Mucosa of rectum (tissue), 2 donors: ENCODE measurements at regions not wholly inside any gene's neighbourhood (a gene's known extent, or its start where the extent isn't known, plus 50 kb on each side); places are given as distances from the start of the nearest gene placed in this dataset.

ENCODE experiments used
- H3K27ac ChIP-seq, 2 donors: one replicate each; pipeline ENCODE4 v1.7.0; 2013; ENCODE audit warnings: inconsistent platforms in 2 of 2, low read depth in 2 of 2, low read length in 2 of 2
- H3K27me3 ChIP-seq, 2 donors: one replicate each; pipeline ENCODE4 v1.7.0; 2013; ENCODE audit warnings: low read length in 2 of 2; ENCODE audit not compliant: control insufficient read depth in 2 of 2, insufficient read depth in 2 of 2
- H3K36me3 ChIP-seq, 2 donors: one replicate each; pipeline ENCODE4 v1.7.0; 2013; ENCODE audit warnings: low read length in 2 of 2; ENCODE audit not compliant: control insufficient read depth in 2 of 2, insufficient read depth in 2 of 2
- H3K4me1 ChIP-seq, 2 donors: one replicate each; pipeline ENCODE4 v1.7.0; 2013; ENCODE audit warnings: low read length in 2 of 2, mild to moderate bottlenecking in 1 of 2; ENCODE audit not compliant: control insufficient read depth in 2 of 2, insufficient read depth in 2 of 2
- H3K4me3 ChIP-seq, 2 donors: one replicate each; pipeline ENCODE4 v1.7.0; 2013; ENCODE audit warnings: low read length in 2 of 2
- H3K9ac ChIP-seq, 2 donors: one replicate each; pipeline ENCODE4 v1.7.0; 2013; ENCODE audit warnings: low read length in 2 of 2, low read depth in 1 of 2, mild to moderate bottlenecking in 1 of 2
- H3K9me3 ChIP-seq, 2 donors: one replicate each; pipeline ENCODE4 v1.7.0; 2013; ENCODE audit warnings: low read length in 2 of 2; ENCODE audit not compliant: control insufficient read depth in 2 of 2
- donor health status: healthy.
- donor health status: Normal muscosa, but diverticular disease.

DNA sequence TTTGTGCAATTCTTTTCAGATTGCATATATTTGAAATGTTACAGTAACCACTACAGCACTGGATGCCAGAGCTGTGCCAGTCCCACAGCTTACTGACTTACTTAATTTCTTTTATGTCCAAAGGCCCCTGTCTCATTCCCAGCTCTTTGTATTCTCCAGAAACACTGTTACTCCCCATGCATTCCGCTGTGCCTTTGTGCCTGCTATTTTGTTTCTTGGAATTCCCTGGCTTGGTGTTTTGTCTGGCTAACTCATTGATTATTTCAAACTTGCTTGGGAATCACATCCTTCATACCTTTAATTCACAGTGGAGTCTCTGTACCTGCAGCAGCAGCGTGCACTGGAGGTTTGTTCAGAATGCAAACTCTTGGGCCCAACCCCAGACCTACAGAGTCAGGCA lies 601.9 kb upstream of the DDX18 start:
- Histone ChIP-seq H3K9me3 (no peaks in the 10 kb centered on the region), H3K4me1 (no peaks in the 10 kb centered on the region), H3K9ac (no peak overlapping the region), H3K4me3 (no peak overlapping the region), H3K27ac (no peak overlapping the region), H3K36me3 (no peaks in the 10 kb centered on the region), H3K27me3 (no peaks in the 10 kb centered on the region)

DNA sequence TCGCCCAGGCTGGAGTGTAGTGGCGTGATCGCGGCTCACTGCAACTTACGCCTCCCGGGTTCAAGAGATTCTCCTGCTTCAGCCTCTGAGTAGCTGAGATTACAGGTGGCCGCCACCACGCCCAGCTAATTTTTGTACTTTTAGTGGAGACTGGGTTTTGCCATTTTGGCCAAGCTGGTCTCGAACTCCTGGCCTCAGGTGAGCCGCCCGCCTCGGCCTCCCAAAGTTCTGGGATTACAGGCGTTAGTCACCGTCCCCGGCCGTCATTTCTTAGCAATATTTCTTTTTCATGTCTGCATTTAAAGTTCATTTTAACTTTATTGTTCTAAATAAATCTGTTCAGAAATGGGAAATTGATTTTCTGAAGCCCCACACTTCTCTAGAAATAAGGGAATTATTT lies 597.3 kb upstream of the DDX18 start:
- no peaks in the 10 kb centered on the region for H3K4me1 ChIP-seq
- no peak overlapping the region for H3K9ac ChIP-seq
- H3K4me3 ChIP-seq, result no peak overlapping the region
- H3K27me3 ChIP-seq, result no peaks in the 10 kb centered on the region
- H3K9me3 ChIP-seq, result no peaks in the 10 kb centered on the region
- H3K36me3 ChIP-seq, result no peaks in the 10 kb centered on the region
- H3K27ac ChIP-seq, result no peak overlapping the region

DNA sequence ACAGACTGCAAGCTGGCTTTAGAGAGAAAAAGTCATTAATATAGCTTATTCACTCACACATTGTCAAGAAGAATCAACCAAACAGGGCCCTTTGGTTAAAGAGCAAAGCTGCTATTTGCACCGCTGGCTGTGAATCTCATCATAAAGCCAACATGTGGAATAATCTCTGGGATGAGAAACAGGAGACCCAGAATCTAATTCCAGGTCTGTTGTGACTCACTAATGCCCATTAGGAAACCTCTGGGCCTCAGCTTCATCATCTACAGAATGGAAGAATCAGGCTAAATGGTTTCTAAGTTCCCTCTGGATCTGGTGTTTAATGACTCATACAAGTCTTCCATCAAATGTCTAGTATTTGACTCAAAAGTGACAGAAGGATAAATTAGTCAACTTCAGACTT lies 591.7 kb upstream of the DDX18 start:
- no peak overlapping the region for H3K9ac ChIP-seq

DNA sequence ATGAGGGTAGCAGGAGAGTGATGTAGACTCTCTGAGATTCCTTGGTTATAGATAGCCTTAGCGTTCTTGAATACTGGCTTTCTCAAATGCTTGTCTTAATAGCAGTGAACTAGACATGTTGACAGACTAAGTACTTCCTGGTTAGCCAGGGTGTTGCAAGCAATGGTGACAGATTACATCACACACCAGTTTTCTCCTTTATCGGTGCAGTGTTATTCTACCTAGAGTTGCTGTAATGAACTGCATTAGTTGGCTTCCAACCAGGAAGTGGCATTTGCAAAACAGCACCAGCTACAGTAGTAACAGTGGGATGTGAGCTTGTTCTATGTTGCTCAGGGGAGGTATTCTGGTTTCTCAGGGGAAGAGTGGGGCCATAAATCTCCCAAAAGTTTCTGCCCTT lies 582.2 kb upstream of the DDX18 start:
- Histone ChIP-seq H3K27ac (no peak overlapping the region), H3K9me3 (no peaks in the 10 kb centered on the region), H3K4me1 (no peaks in the 10 kb centered on the region), H3K4me3 (no peak overlapping the region), H3K9ac (no peak overlapping the region), H3K36me3 (no peaks in the 10 kb centered on the region), H3K27me3 (no peaks in the 10 kb centered on the region)

More for the DNA sequence above, 591.7 kb upstream of the DDX18 start:
- H3K27me3 ChIP-seq, result no peaks in the 10 kb centered on the region
- H3K27ac ChIP-seq, result no peak overlapping the region
- H3K4me1 ChIP-seq, result no peaks in the 10 kb centered on the region
- no peak overlapping the region for H3K4me3 ChIP-seq
- no peaks in the 10 kb centered on the region for H3K9me3 ChIP-seq
- no peaks in the 10 kb centered on the region for H3K36me3 ChIP-seq

DNA sequence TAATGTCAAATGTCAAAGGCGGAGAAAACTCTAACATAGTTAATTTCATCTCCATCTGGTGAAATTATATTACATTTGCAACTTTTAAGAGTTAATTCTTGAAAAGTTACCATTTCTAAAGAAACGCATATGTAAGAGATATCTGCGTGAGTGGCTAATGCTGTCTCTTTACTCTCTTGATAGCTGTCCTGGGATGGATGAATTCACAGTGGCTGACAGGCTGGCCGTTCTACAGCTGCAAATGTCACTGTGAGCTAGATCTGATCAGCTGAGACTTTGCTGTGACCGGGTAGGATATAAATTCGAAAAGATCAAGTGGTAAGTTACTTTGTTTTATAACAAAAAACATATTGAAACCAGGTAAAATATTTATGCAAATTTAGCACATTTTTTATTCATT lies 557.1 kb upstream of the DDX18 start:
- no peaks in the 10 kb centered on the region for H3K36me3 ChIP-seq

DNA sequence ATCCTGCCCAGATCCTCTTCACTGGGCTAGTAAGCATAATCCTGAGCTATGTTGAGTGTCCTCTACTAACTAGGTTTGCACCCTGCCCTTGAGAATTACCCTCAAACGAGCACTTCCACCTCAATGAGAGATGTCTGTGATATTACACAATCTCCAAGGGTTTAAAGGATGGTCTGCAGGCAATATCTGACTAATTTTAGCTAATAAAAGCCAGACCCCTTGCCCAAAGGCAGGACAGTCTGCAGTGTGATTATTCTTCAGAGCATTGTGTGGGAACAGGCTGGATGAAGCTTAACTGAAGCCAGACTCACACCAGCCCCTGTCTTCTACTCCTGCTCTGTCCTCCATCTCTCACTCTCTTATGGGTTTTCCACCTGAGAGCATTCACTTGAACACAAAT lies 544.9 kb upstream of the DDX18 start:
- Histone ChIP-seq H3K27ac (no peak overlapping the region), H3K4me1 (no peaks in the 10 kb centered on the region)

More for the DNA sequence above, 557.1 kb upstream of the DDX18 start:
- Histone ChIP-seq H3K27me3 (no peaks in the 10 kb centered on the region), H3K9me3 (no peaks in the 10 kb centered on the region), H3K27ac (no peak overlapping the region), H3K4me3 (no peak overlapping the region), H3K4me1 (no peaks in the 10 kb centered on the region), H3K9ac (no peak overlapping the region)

DNA sequence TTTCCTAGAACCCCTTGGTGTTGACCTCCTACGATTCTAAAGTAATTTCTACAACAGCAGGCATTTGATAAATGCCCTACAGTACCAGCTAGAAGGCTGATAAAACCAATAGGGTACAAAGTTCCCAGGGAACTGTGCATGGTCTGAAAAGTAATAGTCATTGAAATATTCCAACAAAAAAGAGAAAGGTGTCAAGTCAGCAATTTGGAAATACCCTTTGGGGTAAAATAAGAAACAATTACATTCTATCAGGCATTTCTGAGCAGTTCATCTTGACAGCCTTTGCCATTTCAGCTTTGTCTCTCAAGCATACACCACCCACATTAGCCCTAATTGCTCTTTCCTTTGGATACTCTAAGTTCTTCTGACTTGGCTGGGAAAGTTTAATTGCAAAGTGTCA lies 542.9 kb upstream of the DDX18 start:
- no peaks in the 10 kb centered on the region for H3K36me3 ChIP-seq

More for the DNA sequence above, 544.9 kb upstream of the DDX18 start:
- Histone ChIP-seq H3K4me3 (no peak overlapping the region), H3K27me3 (no peaks in the 10 kb centered on the region), H3K9me3 (no peaks in the 10 kb centered on the region), H3K9ac (no peak overlapping the region), H3K36me3 (no peaks in the 10 kb centered on the region)

DNA sequence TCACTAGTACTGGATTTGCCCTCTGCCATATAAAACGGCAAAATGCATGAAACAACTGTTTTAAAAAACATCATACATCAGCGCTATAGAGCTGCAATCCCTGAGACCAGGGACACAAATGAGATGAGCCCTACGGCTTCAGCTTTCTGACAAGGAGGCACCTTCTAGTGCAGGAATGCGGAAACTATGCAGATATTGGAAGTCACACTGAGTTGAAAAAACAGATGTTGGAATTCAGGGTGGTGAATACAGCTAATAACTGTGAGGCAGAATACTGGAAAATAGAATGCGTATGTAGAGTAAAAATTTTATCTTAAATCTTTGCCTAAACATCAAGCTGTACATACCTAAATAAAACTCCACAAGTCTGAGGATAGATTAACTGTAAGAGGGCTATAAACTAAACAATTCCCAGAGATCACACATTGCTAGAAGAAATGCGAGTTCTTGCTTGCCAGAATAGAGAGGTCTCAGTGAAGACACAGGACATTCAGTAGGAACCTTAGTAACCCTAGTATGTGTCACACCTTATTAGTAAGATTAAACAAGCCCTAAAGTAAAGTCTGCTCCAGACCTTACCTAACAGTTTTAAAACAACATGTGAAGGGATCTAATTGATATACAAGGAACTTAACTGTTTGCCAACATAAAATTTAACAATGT lies 541.4 kb upstream of the DDX18 start:
- H3K9ac ChIP-seq, result no peak overlapping the region
- H3K27me3 ChIP-seq, result no peaks in the 10 kb centered on the region
- no peak overlapping the region for H3K27ac ChIP-seq
- H3K4me3 ChIP-seq, result no peak overlapping the region
- H3K9me3 ChIP-seq, result no peaks in the 10 kb centered on the region
- H3K4me1 ChIP-seq, result no peaks in the 10 kb centered on the region
- no peaks in the 10 kb centered on the region for H3K36me3 ChIP-seq

More for the DNA sequence above, 542.9 kb upstream of the DDX18 start:
- no peaks in the 10 kb centered on the region for H3K27me3 ChIP-seq
- no peak overlapping the region for H3K27ac ChIP-seq
- H3K9ac ChIP-seq, result no peak overlapping the region
- no peak overlapping the region for H3K4me3 ChIP-seq
- H3K4me1 ChIP-seq, result no peaks in the 10 kb centered on the region
- no peaks in the 10 kb centered on the region for H3K9me3 ChIP-seq

DNA sequence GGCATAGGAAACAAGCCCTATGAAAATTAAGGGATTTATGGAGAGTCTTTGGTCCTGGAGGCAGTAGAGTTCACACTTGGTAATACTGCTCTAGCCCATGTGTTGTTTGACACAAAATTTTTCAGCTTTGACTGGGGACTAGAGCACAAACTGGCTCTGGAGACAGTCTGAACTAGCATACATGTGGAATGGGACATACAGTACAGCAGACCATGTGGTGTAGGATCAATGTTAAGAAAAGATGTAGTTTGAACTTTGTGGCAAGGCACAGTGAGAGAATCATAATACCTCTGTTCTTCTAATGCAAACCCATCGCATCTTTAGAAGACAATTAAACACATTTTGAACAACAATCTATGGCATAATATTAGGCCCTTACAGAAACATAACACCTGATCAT lies 521.5 kb upstream of the DDX18 start:
- H3K4me3 ChIP-seq, result no peak overlapping the region

DNA sequence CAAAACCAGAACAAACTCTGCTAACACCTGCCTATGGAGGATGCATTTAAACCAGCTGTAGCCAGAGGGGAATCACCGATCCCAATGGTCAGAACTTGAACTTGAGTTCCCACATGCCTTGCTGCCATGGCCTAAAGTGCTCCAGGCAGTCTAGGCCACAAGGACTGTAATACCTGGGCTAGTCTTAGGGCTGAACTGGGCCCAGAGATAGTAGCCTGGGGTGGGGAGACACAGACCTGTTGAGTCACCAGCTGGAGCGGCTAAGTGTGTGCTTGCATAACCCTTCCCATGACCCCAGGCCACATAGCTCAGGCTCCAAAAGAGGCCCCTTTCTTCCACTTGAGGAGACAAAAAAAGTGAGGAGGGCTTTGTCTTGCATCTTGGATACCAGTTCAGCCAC lies 515.0 kb upstream of the DDX18 start:
- H3K9me3 ChIP-seq, result no peaks in the 10 kb centered on the region
- H3K27me3 ChIP-seq, result no peaks in the 10 kb centered on the region
- H3K36me3 ChIP-seq, result no peaks in the 10 kb centered on the region
- H3K27ac ChIP-seq, result no peak overlapping the region
- no peak overlapping the region for H3K9ac ChIP-seq
- H3K4me3 ChIP-seq, result no peak overlapping the region
- no peaks in the 10 kb centered on the region for H3K4me1 ChIP-seq

More for the DNA sequence above, 521.5 kb upstream of the DDX18 start:
- Histone ChIP-seq H3K9ac (no peak overlapping the region), H3K36me3 (no peaks in the 10 kb centered on the region), H3K9me3 (no peaks in the 10 kb centered on the region), H3K4me1 (no peaks in the 10 kb centered on the region), H3K27ac (no peak overlapping the region), H3K27me3 (no peaks in the 10 kb centered on the region)
